ENCODE measurements at regions not wholly inside any gene's neighbourhood (a gene's known extent, or its start where the extent isn't known, plus 50 kb on each side); places are given as distances from the start of the nearest gene placed in this dataset.
A peak's percentile ranks its signal among the peaks of the same experiment; 100 is the strongest.

GRCh38 chr4:143273160-143273917, 63.3 kb upstream of the GAB1 start:
- Histone ChIP-seq H3K9me3 (ENCODE audit: control insufficient read depth in 2 of 2, insufficient read depth in 1 of 2, low read length in 1 of 2) (peaks cover 0 to 3% of the 10 kb centered on the region in 2 donors), H3K36me3 (ENCODE audit: control insufficient read depth in 2 of 2, insufficient read depth in 2 of 2, low read length in 1 of 2) (no peaks in the 10 kb centered on the region), H3K27ac (ENCODE audit: low read depth in 1 of 2, low read length in 1 of 2) (no peak overlapping the region), H3K4me1 (ENCODE audit: control insufficient read depth in 2 of 2, insufficient read depth in 2 of 2, low read length in 2 of 2) (no peaks in the 10 kb centered on the region), H3K4me3 (ENCODE audit: low read length in 2 of 2) (no peak overlapping the region), H3K27me3 (ENCODE audit: control insufficient read depth in 2 of 2, insufficient read depth in 1 of 2, low read length in 1 of 2) (no peaks in the 10 kb centered on the region)
- DNase-seq (ENCODE audit: low read depth in 6 of 9, low spot score in 9 of 9) = no peak
- WGBS = 94% methylated on average over 6 of the region's 6 CpGs

- no peak for DNase-seq (ENCODE audit: low read depth in 6 of 9, low spot score in 9 of 9)
- H3K36me3 ChIP-seq (ENCODE audit: control insufficient read depth in 2 of 2, insufficient read depth in 2 of 2, low read length in 1 of 2) = no peaks in the 10 kb centered on the region
- no peak overlapping the region for H3K4me3 ChIP-seq (ENCODE audit: low read length in 2 of 2)
- H3K9me3 ChIP-seq (ENCODE audit: control insufficient read depth in 2 of 2, insufficient read depth in 1 of 2, low read length in 1 of 2) = no peaks in the 10 kb centered on the region
- H3K4me1 ChIP-seq (ENCODE audit: control insufficient read depth in 2 of 2, insufficient read depth in 2 of 2, low read length in 2 of 2) = no peaks in the 10 kb centered on the region
- H3K27me3 ChIP-seq (ENCODE audit: control insufficient read depth in 2 of 2, insufficient read depth in 1 of 2, low read length in 1 of 2) = no peaks in the 10 kb centered on the region
- no peak overlapping the region for H3K27ac ChIP-seq (ENCODE audit: low read depth in 1 of 2, low read length in 1 of 2)
- WGBS = 98% methylated on average over 2 of the region's 2 CpGs
Observed at GRCh38 chr4:143280861-143281260, 55.8 kb upstream of the GAB1 start.

- no peak overlapping the region for H3K4me3 ChIP-seq (ENCODE audit: low read length in 2 of 2)
- 96% methylated on average over 4 of the region's 4 CpGs for WGBS
- no peaks in the 10 kb centered on the region for H3K9me3 ChIP-seq (ENCODE audit: control insufficient read depth in 2 of 2, insufficient read depth in 1 of 2, low read length in 1 of 2)
- no peaks in the 10 kb centered on the region for H3K36me3 ChIP-seq (ENCODE audit: control insufficient read depth in 2 of 2, insufficient read depth in 2 of 2, low read length in 1 of 2)
- DNase-seq (ENCODE audit: low read depth in 6 of 9, low spot score in 9 of 9) = no peak
- no peak overlapping the region for H3K27ac ChIP-seq (ENCODE audit: low read depth in 1 of 2, low read length in 1 of 2)
- no peaks in the 10 kb centered on the region for H3K4me1 ChIP-seq (ENCODE audit: control insufficient read depth in 2 of 2, insufficient read depth in 2 of 2, low read length in 2 of 2)
- no peaks in the 10 kb centered on the region for H3K27me3 ChIP-seq (ENCODE audit: control insufficient read depth in 2 of 2, insufficient read depth in 1 of 2, low read length in 1 of 2)
Observed at GRCh38 chr4:143281507-143282190, 55.0 kb upstream of the GAB1 start.

GRCh38 chr4:143282211-143282707, 54.4 kb upstream of the GAB1 start:
- Histone ChIP-seq H3K27me3 (ENCODE audit: control insufficient read depth in 2 of 2, insufficient read depth in 1 of 2, low read length in 1 of 2) (no peaks in the 10 kb centered on the region), H3K4me3 (ENCODE audit: low read length in 2 of 2) (no peak overlapping the region), H3K27ac (ENCODE audit: low read depth in 1 of 2, low read length in 1 of 2) (no peak overlapping the region), H3K36me3 (ENCODE audit: control insufficient read depth in 2 of 2, insufficient read depth in 2 of 2, low read length in 1 of 2) (no peaks in the 10 kb centered on the region), H3K4me1 (ENCODE audit: control insufficient read depth in 2 of 2, insufficient read depth in 2 of 2, low read length in 2 of 2) (no peaks in the 10 kb centered on the region), H3K9me3 (ENCODE audit: control insufficient read depth in 2 of 2, insufficient read depth in 1 of 2, low read length in 1 of 2) (no peaks in the 10 kb centered on the region)
- DNase-seq (ENCODE audit: low read depth in 6 of 9, low spot score in 9 of 9) = no peak
- 95% methylated on average over 3 of the region's 3 CpGs for WGBS

- Histone ChIP-seq H3K36me3 (ENCODE audit: control insufficient read depth in 2 of 2, insufficient read depth in 2 of 2, low read length in 1 of 2) (no peaks in the 10 kb centered on the region), H3K27me3 (ENCODE audit: control insufficient read depth in 2 of 2, insufficient read depth in 1 of 2, low read length in 1 of 2) (no peaks in the 10 kb centered on the region), H3K4me3 (ENCODE audit: low read length in 2 of 2) (no peak overlapping the region), H3K4me1 (ENCODE audit: control insufficient read depth in 2 of 2, insufficient read depth in 2 of 2, low read length in 2 of 2) (peaks cover 0 to 2% of the 10 kb centered on the region in 2 donors), H3K9me3 (ENCODE audit: control insufficient read depth in 2 of 2, insufficient read depth in 1 of 2, low read length in 1 of 2) (no peaks in the 10 kb centered on the region), H3K27ac (ENCODE audit: low read depth in 1 of 2, low read length in 1 of 2) (peak overlapping the region; percentile 18 to 21)
- no peak for DNase-seq (ENCODE audit: low read depth in 6 of 9, low spot score in 9 of 9)
- 90% methylated on average over 2 of the region's 2 CpGs for WGBS
Observed at GRCh38 chr4:143285696-143286437, 50.8 kb upstream of the GAB1 start.

- no peak for DNase-seq (ENCODE audit: low read depth in 6 of 9, low spot score in 9 of 9)
- Histone ChIP-seq H3K27me3 (ENCODE audit: control insufficient read depth in 2 of 2, insufficient read depth in 1 of 2, low read length in 1 of 2) (no peaks in the 10 kb centered on the region), H3K9me3 (ENCODE audit: control insufficient read depth in 2 of 2, insufficient read depth in 1 of 2, low read length in 1 of 2) (no peaks in the 10 kb centered on the region), H3K27ac (ENCODE audit: low read depth in 1 of 2, low read length in 1 of 2) (peak overlapping the region in 1 of 2 donors; percentile 62), H3K36me3 (ENCODE audit: control insufficient read depth in 2 of 2, insufficient read depth in 2 of 2, low read length in 1 of 2) (no peaks in the 10 kb centered on the region), H3K4me1 (ENCODE audit: control insufficient read depth in 2 of 2, insufficient read depth in 2 of 2, low read length in 2 of 2) (peaks cover 0 to 2% of the 10 kb centered on the region in 2 donors), H3K4me3 (ENCODE audit: low read length in 2 of 2) (no peak overlapping the region)
- WGBS = 89% methylated on average over 7 of the region's 7 CpGs
Observed at GRCh38 chr4:143286701-143287571, 49.7 kb upstream of the GAB1 start.

Measured in thymus (tissue), 11 donors.